IMR-90 (cell line): ENCODE measurements at regions not wholly inside any gene's neighbourhood (a gene's known extent, or its start where the extent isn't known, plus 50 kb on each side); places are given as distances from the start of the nearest gene placed in this dataset.

Experiments
- ATAC-seq: fragments of 200-7000 bp; cut with Tn5 transposase; 2 replicates; pipeline ENCODE4 v1.9.1; 2020; ENCODE audit warnings: low read depth, mild to moderate bottlenecking, moderate library complexity
- BruUV-seq: library from RNA; stranded (reverse); fragments of 400-500 nt; replicated peaks from 2 replicates; lab custom pipeline; 2021; lab: Mats Ljungman, UMichigan
- CTCF ChIA-PET: fragments of 300-600 bp; formaldehyde crosslinking; extraction: SDS; loops from one replicate; lab custom pipeline; 2021; ENCODE audit warnings: antibody characterized with exemption; lab: Yijun Ruan, JAX
- POLR2A ChIA-PET: fragments of 300-600 bp; sonication (Branson Sonifier 250); formaldehyde crosslinking; loops from one replicate; lab custom pipeline; 2022; ENCODE audit warnings: antibody characterized with exemption; ENCODE audit not compliant: unreplicated experiment; lab: Charles Lee
- DNase-seq: peaks from one replicate; pipeline ENCODE4 v3.0.0; 2013
- H2AFZ ChIP-seq: replicated peaks from 2 replicates; pipeline ENCODE3; 2013; ENCODE audit warnings: low read length, mild to moderate bottlenecking; ENCODE audit not compliant: poor library complexity
- H2AK5ac ChIP-seq: 2 replicates; pipeline ENCODE4 v1.6.1; 2013; ENCODE audit warnings: low read depth, low read length, inconsistent platforms
- H2AK9ac ChIP-seq: replicated peaks from 2 replicates; pipeline ENCODE3; 2013; ENCODE audit warnings: mild to moderate bottlenecking, low read depth, low read length, moderate library complexity; ENCODE audit not compliant: poor library complexity
- H2BK120ac ChIP-seq: 2 replicates; pipeline ENCODE4 v1.6.1; 2013; ENCODE audit warnings: low read depth, low read length, inconsistent platforms
- H2BK15ac ChIP-seq: 3 replicates; pipeline ENCODE4 v1.6.1; 2013; ENCODE audit warnings: low read depth, low read length, inconsistent platforms
- H2BK20ac ChIP-seq: 2 replicates; pipeline ENCODE4 v1.6.1; 2013; ENCODE audit warnings: low read depth, mild to moderate bottlenecking, inconsistent platforms, low read length, moderate library complexity
- H2BK5ac ChIP-seq: 2 replicates; pipeline ENCODE4 v1.6.1; 2013; ENCODE audit warnings: mild to moderate bottlenecking, low read depth, low read length, inconsistent platforms; ENCODE audit not compliant: poor library complexity, severe bottlenecking
- H3K14ac ChIP-seq: replicated peaks from 2 replicates; pipeline ENCODE4 v1.6.1; 2013; ENCODE audit warnings: low read depth, low read length, inconsistent platforms
- H3K18ac ChIP-seq: 2 replicates; pipeline ENCODE4 v1.6.1; 2013; ENCODE audit warnings: low read depth, low read length, control low read depth
- H3K23ac ChIP-seq: 2 replicates; pipeline ENCODE4 v1.6.1; 2013; ENCODE audit warnings: low read depth, low read length, inconsistent platforms
- H3K27ac ChIP-seq: 2 replicates; pipeline ENCODE4 v1.5.1; 2013; ENCODE audit warnings: mild to moderate bottlenecking, control low read depth, low read length; ENCODE audit not compliant: insufficient read depth
- H3K27me3 ChIP-seq: 2 replicates; pipeline ENCODE4 v1.6.1; 2013; ENCODE audit warnings: low read length; ENCODE audit not compliant: control insufficient read depth, insufficient read depth
- H3K36me3 ChIP-seq: 2 replicates; pipeline ENCODE4 v1.6.1; 2013; ENCODE audit warnings: low read length, mixed read lengths; ENCODE audit not compliant: control insufficient read depth, insufficient read depth
- H3K4ac ChIP-seq: 2 replicates; pipeline ENCODE4 v1.6.1; 2013; ENCODE audit warnings: low read depth, low read length, inconsistent platforms
- H3K4me1 ChIP-seq: 2 replicates; pipeline ENCODE4 v1.6.1; 2013; ENCODE audit warnings: low read length, mixed read lengths; ENCODE audit not compliant: control insufficient read depth, insufficient read depth
- H3K4me2 ChIP-seq: 2 replicates; pipeline ENCODE4 v1.6.1; 2013; ENCODE audit warnings: low read depth, mild to moderate bottlenecking, control low read depth, low read length, moderate library complexity
- H3K4me3 ChIP-seq: 2 replicates; pipeline ENCODE4 v1.5.1; 2013; ENCODE audit warnings: low read depth, mild to moderate bottlenecking, control low read depth, low read length, moderate library complexity; ENCODE audit not compliant: insufficient read depth
- H3K56ac ChIP-seq: 2 replicates; pipeline ENCODE4 v1.6.1; 2013; ENCODE audit warnings: low read length, inconsistent platforms; ENCODE audit not compliant: insufficient read depth; ENCODE audit errors: extremely low read depth
- H3K79me1 ChIP-seq, 2 experiments: 2 replicates each; pipeline ENCODE4 v1.6.1; 2013; ENCODE audit warnings: low read length in 2 of 2, inconsistent platforms in 1 of 2, low read depth in 1 of 2
- H3K9ac ChIP-seq: 2 replicates; pipeline ENCODE4 v1.6.1; 2013; ENCODE audit warnings: low read depth, low read length, control low read depth
- H3K9me1 ChIP-seq: 2 replicates; pipeline ENCODE4 v1.6.1; 2013; ENCODE audit warnings: low read length, inconsistent platforms; ENCODE audit not compliant: insufficient read depth
- H3K9me3 ChIP-seq: 2 replicates; pipeline ENCODE4 v1.6.1; 2013; ENCODE audit warnings: low read length; ENCODE audit not compliant: control insufficient read depth, insufficient read depth
- H4K20me1 ChIP-seq: 2 replicates; pipeline ENCODE4 v1.6.1; 2013; ENCODE audit warnings: low read length, inconsistent platforms; ENCODE audit not compliant: insufficient read depth
- H4K5ac ChIP-seq: 2 replicates; pipeline ENCODE4 v1.6.1; 2013; ENCODE audit warnings: mild to moderate bottlenecking, low read depth, low read length, control low read depth
- H4K8ac ChIP-seq, 2 experiments: 2 replicates each; pipeline ENCODE4 v1.6.1; 2013; ENCODE audit warnings: low read depth in 2 of 2, low read length in 2 of 2, control low read depth in 1 of 2, inconsistent platforms in 1 of 2
- H4K91ac ChIP-seq: 2 replicates; pipeline ENCODE4 v1.6.1; 2013; ENCODE audit warnings: low read depth, low read length, inconsistent platforms; ENCODE audit not compliant: insufficient read depth
- BHLHE40 ChIP-seq: fragments of 150-350 bp; IDR thresholded peaks from 2 replicates; pipeline ENCODE4 v1.6.1; 2016; ENCODE audit warnings: mild to moderate bottlenecking, low read depth, low read length
- FOS ChIP-seq: fragments of 150-350 bp; IDR thresholded peaks from 2 replicates; pipeline ENCODE4 v1.6.1; 2016; ENCODE audit warnings: low read depth, low read length
- MAFK ChIP-seq: IDR thresholded peaks from 2 replicates; pipeline ENCODE4 v1.6.1; 2012; ENCODE audit warnings: low read depth, low read length, improper control_type of control experiment
- MXI1 ChIP-seq: IDR thresholded peaks from 2 replicates; pipeline ENCODE4 v1.6.1; 2012; ENCODE audit warnings: low read depth, mild to moderate bottlenecking, low read length, moderate library complexity, borderline replicate concordance
- POLR2A ChIP-seq: IDR thresholded peaks from 2 replicates; pipeline ENCODE4 v1.6.1; 2012; ENCODE audit warnings: mild to moderate bottlenecking, low read depth, low read length
- RAD21 ChIP-seq: IDR thresholded peaks from 2 replicates; pipeline ENCODE4 v1.6.1; 2012; ENCODE audit warnings: low read length, improper control_type of control experiment
- RCOR1 ChIP-seq: IDR thresholded peaks from 2 replicates; pipeline ENCODE4 v1.6.1; 2012; ENCODE audit warnings: mild to moderate bottlenecking, low read length, improper control_type of control experiment; ENCODE audit not compliant: insufficient replicate concordance
- RFX5 ChIP-seq: IDR thresholded peaks from 2 replicates; pipeline ENCODE4 v1.8.0; 2012; ENCODE audit warnings: low read depth, mild to moderate bottlenecking, low read length, moderate library complexity
- WGBS, 2 experiments: methylation state at CpG; one replicate each; pipeline versions ENCODE4 v1.1.5 to v1.1.7; 2013; ENCODE audit warnings: missing lambda C conversion rate in 2 of 2; ENCODE audit not compliant: insufficient read length in 1 of 2; ENCODE audit errors: extremely low coverage in 2 of 2; 5-methylcytosine and 5-hydroxymethylcytosine counted together
- dilution Hi-C: fragments of 300-500 bp; cut with HindIII; formaldehyde crosslinking; loops from one replicate; pipeline ENCODE4 v1.14.3; 2018; ENCODE audit warnings: low sequenced_read_pairs; ENCODE audit not compliant: unreplicated experiment
- in situ Hi-C: fragments of 300-500 bp; cut with MboI; formaldehyde crosslinking; loops from 3 replicates; pipeline ENCODE4 v1.14.3; 2019; ENCODE audit warnings: low sequenced_read_pairs, inconsistent platforms, mixed read lengths
- intact Hi-C: fragments of 100-400 bp; cut with micrococcal nuclease; formaldehyde crosslinking; loops from 2 replicates; pipeline ENCODE4 v1.10.0; 2022
- TF ChIP-seq, protein P1 (sequence below): conservative IDR thresholded peaks from 2 replicates; pipeline ENCODE4 v1.5.1; 2012; ENCODE audit warnings: mild to moderate bottlenecking, low read depth, low read length, improper control_type of control experiment
- TF ChIP-seq, protein P2 (sequence below): fragments of 150-350 bp; IDR thresholded peaks from 2 replicates; pipeline ENCODE4 v1.6.1; 2017; ENCODE audit warnings: mild to moderate bottlenecking, antibody characterized with exemption, low read length, low read depth

DNA sequence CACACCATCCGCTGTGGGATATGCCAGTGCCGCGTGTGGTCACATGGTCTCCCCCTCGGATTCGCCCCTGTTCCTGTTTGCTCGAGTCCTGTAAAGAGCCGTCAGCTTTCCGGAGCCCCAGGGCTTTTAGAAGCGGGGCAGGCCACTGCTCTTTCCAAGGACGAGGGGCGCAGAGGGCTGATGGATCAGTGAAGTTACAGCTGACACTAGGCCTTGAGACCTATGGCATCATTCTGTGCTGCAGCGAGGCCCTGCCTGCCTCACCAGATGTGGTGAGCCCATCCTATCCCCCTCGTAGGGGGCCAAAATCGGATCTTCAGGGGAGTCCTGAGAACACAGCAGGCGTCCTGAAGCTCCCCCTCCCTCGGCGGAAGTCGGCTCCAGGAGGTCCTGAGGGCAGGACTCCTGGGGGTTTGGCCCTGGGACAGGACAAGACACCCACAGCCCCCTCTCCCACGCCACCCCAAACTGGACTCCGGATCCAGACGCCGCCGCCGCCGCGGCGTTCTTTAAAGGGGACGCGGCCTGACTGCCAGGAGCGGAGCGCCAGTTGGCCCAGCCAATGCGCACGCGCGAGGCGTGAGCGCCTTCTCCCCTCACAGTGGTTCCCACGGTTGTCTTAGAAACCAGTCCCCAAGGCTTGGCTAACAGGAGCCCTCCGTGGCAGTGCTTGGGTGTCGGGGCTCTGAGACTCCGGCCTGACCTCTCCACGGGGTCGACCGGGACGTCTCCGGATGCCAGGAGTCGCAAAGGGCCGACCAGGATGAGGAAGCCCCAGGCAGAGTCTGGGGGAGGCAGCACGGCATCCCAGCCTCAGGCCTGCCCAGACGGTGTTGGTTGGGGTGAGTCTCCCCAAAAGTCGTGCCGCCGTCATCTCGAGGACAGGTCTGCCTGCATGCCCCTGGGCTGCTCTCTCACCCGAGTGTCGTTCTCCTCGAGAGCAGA is 371.7 kb downstream of the ZNF716 start:
- H3K4me3 ChIP-seq: no peak overlapping the region
- CTCF ChIA-PET: no interaction called here
- intact Hi-C loops: no loop called here
- WGBS, 2 experiments: 80% methylated on average over 20 of the region's 57 CpGs; no CpG with 5 or more reads in 1 of the 2 experiments
- DNase-seq (no peak), ATAC-seq (no peak)
- in situ Hi-C loops: loop anchor here (25.0 kb wide), 1 partner anchor 159 kb away; no protein-coding TSS in a partner anchor
- H2BK20ac ChIP-seq: no peak overlapping the region
- POLR2A ChIA-PET: no interaction called here
- no TSS peak for BruUV-seq
- no peak overlapping the region for H2AK5ac ChIP-seq
- no peaks in the 10 kb centered on the region for H3K79me1 ChIP-seq
- H2BK15ac ChIP-seq: no peak overlapping the region
- H3K9me1 ChIP-seq: no peaks in the 10 kb centered on the region
- H3K14ac ChIP-seq: no peak overlapping the region
- no peaks in the 10 kb centered on the region for H3K4me1 ChIP-seq
- no peak overlapping the region for H4K91ac ChIP-seq
- no peak overlapping the region for H3K27ac ChIP-seq
- H3K27me3 ChIP-seq: no peaks in the 10 kb centered on the region
- no peak overlapping the region for H2AFZ ChIP-seq
- no peak overlapping the region for H3K9ac ChIP-seq
- no peak overlapping the region for H2AK9ac ChIP-seq
- H3K36me3 ChIP-seq: no peaks in the 10 kb centered on the region
- H4K8ac ChIP-seq: no peak overlapping the region
- TF ChIP-seq MAFK: no peak
- no peak for TF ChIP-seq RFX5
- no peak for TF ChIP-seq RAD21
- no peak for TF ChIP-seq MXI1
- no peak for TF ChIP-seq FOS
- no peak for TF ChIP-seq BHLHE40
- TF ChIP-seq POLR2A: no peak
- TF ChIP-seq RCOR1: no peak
- TF ChIP-seq, protein P1, sequence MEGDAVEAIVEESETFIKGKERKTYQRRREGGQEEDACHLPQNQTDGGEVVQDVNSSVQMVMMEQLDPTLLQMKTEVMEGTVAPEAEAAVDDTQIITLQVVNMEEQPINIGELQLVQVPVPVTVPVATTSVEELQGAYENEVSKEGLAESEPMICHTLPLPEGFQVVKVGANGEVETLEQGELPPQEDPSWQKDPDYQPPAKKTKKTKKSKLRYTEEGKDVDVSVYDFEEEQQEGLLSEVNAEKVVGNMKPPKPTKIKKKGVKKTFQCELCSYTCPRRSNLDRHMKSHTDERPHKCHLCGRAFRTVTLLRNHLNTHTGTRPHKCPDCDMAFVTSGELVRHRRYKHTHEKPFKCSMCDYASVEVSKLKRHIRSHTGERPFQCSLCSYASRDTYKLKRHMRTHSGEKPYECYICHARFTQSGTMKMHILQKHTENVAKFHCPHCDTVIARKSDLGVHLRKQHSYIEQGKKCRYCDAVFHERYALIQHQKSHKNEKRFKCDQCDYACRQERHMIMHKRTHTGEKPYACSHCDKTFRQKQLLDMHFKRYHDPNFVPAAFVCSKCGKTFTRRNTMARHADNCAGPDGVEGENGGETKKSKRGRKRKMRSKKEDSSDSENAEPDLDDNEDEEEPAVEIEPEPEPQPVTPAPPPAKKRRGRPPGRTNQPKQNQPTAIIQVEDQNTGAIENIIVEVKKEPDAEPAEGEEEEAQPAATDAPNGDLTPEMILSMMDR: no peak
- TF ChIP-seq, protein P2, sequence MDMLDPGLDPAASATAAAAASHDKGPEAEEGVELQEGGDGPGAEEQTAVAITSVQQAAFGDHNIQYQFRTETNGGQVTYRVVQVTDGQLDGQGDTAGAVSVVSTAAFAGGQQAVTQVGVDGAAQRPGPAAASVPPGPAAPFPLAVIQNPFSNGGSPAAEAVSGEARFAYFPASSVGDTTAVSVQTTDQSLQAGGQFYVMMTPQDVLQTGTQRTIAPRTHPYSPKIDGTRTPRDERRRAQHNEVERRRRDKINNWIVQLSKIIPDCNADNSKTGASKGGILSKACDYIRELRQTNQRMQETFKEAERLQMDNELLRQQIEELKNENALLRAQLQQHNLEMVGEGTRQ: no peak
- no peak overlapping the region for H3K56ac ChIP-seq
- no peak overlapping the region for H2BK120ac ChIP-seq
- H3K23ac ChIP-seq: no peak overlapping the region
- no peak overlapping the region for H3K4me2 ChIP-seq
- no peak overlapping the region for H3K18ac ChIP-seq
- H3K9me3 ChIP-seq: peaks cover 35% of the 10 kb centered on the region
- no peak overlapping the region for H2BK5ac ChIP-seq
- H4K20me1 ChIP-seq: no peaks in the 10 kb centered on the region
- dilution Hi-C loops: no loop called here
- H3K4ac ChIP-seq: no peak overlapping the region
- no peak overlapping the region for H4K5ac ChIP-seq
